GM12878 (cell line): ENCODE measurements at regions not wholly inside any gene's neighbourhood (a gene's known extent, or its start where the extent isn't known, plus 50 kb on each side); places are given as distances from the start of the nearest gene placed in this dataset.

Experiments used
- ATAC-seq: fragments of 200-7000 bp; cut with Tn5 transposase; 3 replicates; pipeline ENCODE4 v1.9.1; 2020; ENCODE audit warnings: mild to moderate bottlenecking, moderate library complexity
- BruUV-seq: library from RNA; stranded (reverse); fragments of 400-500 nt; replicated peaks from 2 replicates; lab custom pipeline; 2021; lab: Mats Ljungman, UMichigan
- CTCF ChIA-PET: fragments of 300-600 bp; sonication (Branson Sonifier 250); formaldehyde crosslinking; extraction: SDS; loops from one replicate; lab custom pipeline; 2021; ENCODE audit warnings: inconsistent platforms; lab: Yijun Ruan, JAX
- POLR2A ChIA-PET: fragments of 350-600 bp; formaldehyde crosslinking; extraction: SDS; loops from one replicate; lab custom pipeline; 2021; ENCODE audit warnings: inconsistent platforms; lab: Charles Lee
- RAD21 ChIA-PET: fragments of 300-600 bp; sonication (Branson Sonifier 250); formaldehyde crosslinking; loops from one replicate; lab custom pipeline; 2023; ENCODE audit warnings: antibody characterized with exemption; ENCODE audit not compliant: unreplicated experiment; lab: Charles Lee
- SMC1A ChIA-PET: fragments of 300-600 bp; sonication (Branson Sonifier 250); formaldehyde crosslinking; loops from one replicate; lab custom pipeline; 2023; ENCODE audit not compliant: unreplicated experiment, uncharacterized antibody; lab: Charles Lee
- DNase-seq: peaks from one replicate; pipeline ENCODE4 v3.0.0-alpha.2; 2011; ENCODE audit warnings: low read depth, low spot score
- FAIRE-seq: peaks from 3 replicates; lab custom pipeline; 2011; peaks lifted over from hg19 to GRCh38; lab: Jason Lieb, UNC
- H2AFZ ChIP-seq: 2 replicates; pipeline ENCODE4 v1.6.0; 2011; ENCODE audit warnings: low read depth, low read length, control low read depth; ENCODE audit not compliant: control insufficient read depth
- H3K27ac ChIP-seq: 2 replicates; pipeline ENCODE4 v1.5.1; 2011; ENCODE audit warnings: control low read depth; ENCODE audit not compliant: control insufficient read depth, insufficient read depth
- H3K27me3 ChIP-seq, 2 experiments: replicated peaks in 1 of 2; 2 replicates each; pipeline versions ENCODE4 v1.6.0 to v1.6.1; 2011; ENCODE audit warnings: low read length in 1 of 2; ENCODE audit not compliant: control insufficient read depth in 2 of 2, insufficient read depth in 2 of 2
- H3K36me3 ChIP-seq, 2 experiments: 2 replicates each; pipeline ENCODE4 v1.5.1; 2011; ENCODE audit warnings: low read length in 1 of 2; ENCODE audit not compliant: control insufficient read depth in 2 of 2, insufficient read depth in 2 of 2
- H3K4me1 ChIP-seq: 2 replicates; pipeline ENCODE4 v1.6.1; 2011; ENCODE audit warnings: mild to moderate bottlenecking, low read length, moderate library complexity, mixed read lengths; ENCODE audit not compliant: control insufficient read depth, insufficient read depth
- H3K4me2 ChIP-seq: 2 replicates; pipeline ENCODE4 v1.6.0; 2011; ENCODE audit warnings: control low read depth; ENCODE audit not compliant: control insufficient read depth, insufficient read depth
- H3K4me3 ChIP-seq: fragments of 200-600 bp; sonication (generic); 2 replicates; pipeline ENCODE4 v1.5.1; 2016
- H3K79me2 ChIP-seq: 2 replicates; pipeline ENCODE4 v1.6.0; 2011; ENCODE audit warnings: low read length; ENCODE audit not compliant: control insufficient read depth, insufficient read depth
- H3K9ac ChIP-seq: 2 replicates; pipeline ENCODE4 v1.8.0; 2011; ENCODE audit warnings: low read length, control low read depth, mixed read lengths; ENCODE audit not compliant: control insufficient read depth, insufficient read depth
- H3K9me3 ChIP-seq: replicated peaks from 3 replicates; pipeline ENCODE4 v1.5.1; 2011; ENCODE audit warnings: mild to moderate bottlenecking, low read length; ENCODE audit not compliant: control insufficient read depth, insufficient read depth
- H4K20me1 ChIP-seq: 2 replicates; pipeline ENCODE4 v1.6.0; 2011; ENCODE audit not compliant: control insufficient read depth, insufficient read depth
- CBFB ChIP-seq: IDR thresholded peaks from 2 replicates; pipeline ENCODE4 v1.6.1; 2016; ENCODE audit warnings: antibody characterized with exemption, low read depth
- CBX5 ChIP-seq: sonication (generic); IDR thresholded peaks from 2 replicates; pipeline ENCODE4 v1.6.1; 2016; ENCODE audit warnings: low read depth, moderate library complexity, mild to moderate bottlenecking, inconsistent platforms
- CEBPB ChIP-seq, 2 experiments: fragments of 150-350 bp in 1 of 2; IDR thresholded peaks; 2 replicates each; pipeline ENCODE4 v1.6.1; 2012 to 2014; ENCODE audit warnings: low read depth in 2 of 2, low read length in 2 of 2, borderline replicate concordance in 1 of 2, inconsistent platforms in 1 of 2
- CREM ChIP-seq: IDR thresholded peaks from 2 replicates; pipeline ENCODE4 v1.6.1; 2014; ENCODE audit warnings: antibody characterized with exemption, low read depth
- EED ChIP-seq: sonication (generic); IDR thresholded peaks from 2 replicates; pipeline ENCODE4 v1.6.1; 2016; ENCODE audit warnings: antibody characterized with exemption, low read depth
- EP300 ChIP-seq, 2 experiments: fragments of 150-350 bp in 1 of 2; IDR thresholded peaks; 2 replicates each; pipeline ENCODE4 v1.6.1; 2011 to 2012; ENCODE audit warnings: low read depth in 2 of 2, low read length in 2 of 2, borderline replicate concordance in 1 of 2, improper control_type of control experiment in 1 of 2, inconsistent platforms in 1 of 2; ENCODE audit not compliant: control insufficient read depth in 1 of 2
- IKZF1 ChIP-seq: fragments of 450-650 bp; conservative IDR thresholded peaks from 2 replicates; pipeline ENCODE4 v1.6.1; 2017; ENCODE audit warnings: antibody characterized with exemption, mild to moderate bottlenecking
- IKZF2 ChIP-seq, 2 experiments: fragments of 450-650 bp; IDR thresholded peaks; 2 replicates each; pipeline ENCODE4 v1.6.1; 2017; ENCODE audit warnings: mild to moderate bottlenecking in 2 of 2, moderate library complexity in 2 of 2
- MTA3 ChIP-seq: IDR thresholded peaks from 2 replicates; pipeline ENCODE4 v1.6.1; 2012; ENCODE audit warnings: low read length, inconsistent platforms, borderline replicate concordance
- NR2C2 ChIP-seq: IDR thresholded peaks from 2 replicates; pipeline ENCODE4 v1.6.1; 2011; ENCODE audit warnings: borderline replicate concordance, low read depth; ENCODE audit not compliant: control insufficient read depth, insufficient read length
- PAX5 ChIP-seq: IDR thresholded peaks from 2 replicates; pipeline ENCODE4 v1.6.1; 2011; ENCODE audit warnings: low read depth, low read length, borderline replicate concordance
- SMARCA5 ChIP-seq: fragments of 450-650 bp; IDR thresholded peaks from 2 replicates; pipeline ENCODE4 v1.6.1; 2017; ENCODE audit warnings: mild to moderate bottlenecking
- STAT1 ChIP-seq: fragments of 450-650 bp; conservative IDR thresholded peaks from 2 replicates; pipeline ENCODE4 v1.6.1; 2014; ENCODE audit warnings: antibody characterized with exemption, mild to moderate bottlenecking
- TCF7 ChIP-seq: IDR thresholded peaks from 2 replicates; pipeline ENCODE4 v1.6.1; 2014; ENCODE audit warnings: antibody characterized with exemption, borderline replicate concordance
- ZBED1 ChIP-seq: IDR thresholded peaks from 2 replicates; pipeline ENCODE4 v1.6.1; 2016; ENCODE audit warnings: borderline replicate concordance
- WGBS: methylation state at CpG from one replicate; pipeline ENCODE4 v1.1.6; 2016; ENCODE audit warnings: low lambda C conversion rate; ENCODE audit not compliant: insufficient replicate concordance, insufficient coverage; ENCODE audit errors: missing lambda C conversion rate; 5-methylcytosine and 5-hydroxymethylcytosine counted together
- in situ Hi-C: fragments of 300-500 bp; cut with MboI; formaldehyde crosslinking; loops from 9 replicates; pipeline ENCODE4 v1.14.3; 2018; ENCODE audit warnings: mixed read lengths
- intact Hi-C: fragments of 100-400 bp; cut with micrococcal nuclease; formaldehyde crosslinking; loops from one replicate; pipeline ENCODE4 v1.14.2; 2022; ENCODE audit not compliant: unreplicated experiment
- TF ChIP-seq, protein P1 (sequence below), 3 experiments: IDR thresholded peaks in 2 of 3; conservative IDR thresholded peaks in 1 of 3; 2 replicates each; pipeline ENCODE4 v1.5.1; 2011; ENCODE audit warnings: low read depth in 3 of 3, low read length in 3 of 3, mild to moderate bottlenecking in 3 of 3, control low read depth in 2 of 3, moderate library complexity in 2 of 3, inconsistent platforms in 1 of 3, mixed read lengths in 1 of 3; ENCODE audit not compliant: control insufficient read depth in 2 of 3, insufficient read depth in 1 of 3; ENCODE audit errors: extremely low read depth in 1 of 3
- TF ChIP-seq, protein P2 (sequence below): fragments of 450-650 bp; IDR thresholded peaks from 2 replicates; pipeline ENCODE4 v1.6.1; 2016; ENCODE audit warnings: mild to moderate bottlenecking

DNA sequence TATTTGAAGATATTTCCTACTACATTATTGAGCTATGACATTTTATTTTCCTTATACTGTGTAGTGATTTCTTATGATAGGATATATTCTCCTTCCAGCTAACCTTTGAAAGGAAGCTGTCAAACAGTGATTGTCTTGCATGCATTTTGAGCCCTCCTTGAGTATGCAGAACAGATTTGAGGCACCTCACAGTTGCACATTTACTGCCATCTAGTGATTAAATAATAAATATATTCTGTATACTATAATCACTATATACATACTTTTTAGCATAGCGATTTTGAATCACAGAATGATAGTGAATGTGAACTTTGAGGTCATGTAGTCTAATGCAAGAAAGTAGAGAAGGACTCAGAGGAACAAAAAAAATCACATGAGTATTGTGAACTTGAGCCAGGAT is 268.4 kb upstream of the CDH19 start (continued):
- TF ChIP-seq, protein P1, sequence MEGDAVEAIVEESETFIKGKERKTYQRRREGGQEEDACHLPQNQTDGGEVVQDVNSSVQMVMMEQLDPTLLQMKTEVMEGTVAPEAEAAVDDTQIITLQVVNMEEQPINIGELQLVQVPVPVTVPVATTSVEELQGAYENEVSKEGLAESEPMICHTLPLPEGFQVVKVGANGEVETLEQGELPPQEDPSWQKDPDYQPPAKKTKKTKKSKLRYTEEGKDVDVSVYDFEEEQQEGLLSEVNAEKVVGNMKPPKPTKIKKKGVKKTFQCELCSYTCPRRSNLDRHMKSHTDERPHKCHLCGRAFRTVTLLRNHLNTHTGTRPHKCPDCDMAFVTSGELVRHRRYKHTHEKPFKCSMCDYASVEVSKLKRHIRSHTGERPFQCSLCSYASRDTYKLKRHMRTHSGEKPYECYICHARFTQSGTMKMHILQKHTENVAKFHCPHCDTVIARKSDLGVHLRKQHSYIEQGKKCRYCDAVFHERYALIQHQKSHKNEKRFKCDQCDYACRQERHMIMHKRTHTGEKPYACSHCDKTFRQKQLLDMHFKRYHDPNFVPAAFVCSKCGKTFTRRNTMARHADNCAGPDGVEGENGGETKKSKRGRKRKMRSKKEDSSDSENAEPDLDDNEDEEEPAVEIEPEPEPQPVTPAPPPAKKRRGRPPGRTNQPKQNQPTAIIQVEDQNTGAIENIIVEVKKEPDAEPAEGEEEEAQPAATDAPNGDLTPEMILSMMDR (IDR thresholded peaks at IDR 0.05 in 2 of 3, conservative IDR thresholded peaks at IDR 0.05 in 1 of 3; ENCODE audit: control insufficient read depth in 2 of 3, extremely low read depth in 1 of 3, insufficient read depth in 1 of 3, low read depth in 3 of 3, low read length in 3 of 3), result peak in 1 of 3 experiments; percentile 16; a peak in 2 of 6 replicates
- TF ChIP-seq STAT1 (no peak), SMARCA5 (no peak), EED (no peak)

DNA sequence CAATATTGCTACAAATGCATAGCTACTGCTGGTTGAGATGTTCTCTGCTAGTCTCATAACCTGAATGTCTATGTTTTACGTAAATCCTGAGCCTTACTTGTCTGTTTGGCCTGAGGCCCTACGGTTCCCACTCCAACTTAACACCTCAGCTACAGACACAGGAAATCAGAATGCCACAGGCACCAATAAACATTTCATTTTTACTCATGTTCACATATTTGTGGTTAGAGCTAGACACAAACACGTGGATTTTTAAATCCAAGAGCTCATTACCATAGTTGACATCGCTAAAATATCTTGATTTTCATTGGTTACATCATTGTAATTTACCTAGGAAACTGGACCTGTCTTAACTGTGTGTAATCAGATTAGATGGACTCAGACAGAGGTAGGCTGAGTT is 263.8 kb upstream of the CDH19 start:
- H3K36me3 ChIP-seq, result no peaks in the 10 kb centered on the region
- in situ Hi-C loops (no loop called here), intact Hi-C loops (no loop called here)
- WGBS, result under 1% methylated on average over 4 of the region's 4 CpGs
- DNase-seq (no peak), ATAC-seq (no peak), FAIRE-seq (no peak)
- ChIA-PET RAD21 (no interaction called here), CTCF (no interaction called here), POLR2A (no interaction called here), SMC1A (no interaction called here)
- H3K9ac ChIP-seq, result no peak overlapping the region
- no peaks in the 10 kb centered on the region for H3K9me3 ChIP-seq
- no TSS peak for BruUV-seq
- TF ChIP-seq CREM (no peak), NR2C2 (no peak), CEBPB (IDR thresholded peaks at IDR 0.05; ENCODE audit: borderline replicate concordance in 1 of 2, low read depth in 2 of 2, low read length in 2 of 2) (no peak), EP300 (IDR thresholded peaks at IDR 0.05; ENCODE audit: borderline replicate concordance in 1 of 2, control insufficient read depth in 1 of 2, low read depth in 2 of 2, low read length in 2 of 2) (no peak), MTA3 (no peak), TCF7 (no peak), CBFB (no peak), CBX5 (no peak), ZBED1 (no peak), PAX5 (no peak), IKZF1 (no peak), IKZF2 (IDR thresholded peaks at IDR 0.05) (no peak)
- TF ChIP-seq, protein P2, sequence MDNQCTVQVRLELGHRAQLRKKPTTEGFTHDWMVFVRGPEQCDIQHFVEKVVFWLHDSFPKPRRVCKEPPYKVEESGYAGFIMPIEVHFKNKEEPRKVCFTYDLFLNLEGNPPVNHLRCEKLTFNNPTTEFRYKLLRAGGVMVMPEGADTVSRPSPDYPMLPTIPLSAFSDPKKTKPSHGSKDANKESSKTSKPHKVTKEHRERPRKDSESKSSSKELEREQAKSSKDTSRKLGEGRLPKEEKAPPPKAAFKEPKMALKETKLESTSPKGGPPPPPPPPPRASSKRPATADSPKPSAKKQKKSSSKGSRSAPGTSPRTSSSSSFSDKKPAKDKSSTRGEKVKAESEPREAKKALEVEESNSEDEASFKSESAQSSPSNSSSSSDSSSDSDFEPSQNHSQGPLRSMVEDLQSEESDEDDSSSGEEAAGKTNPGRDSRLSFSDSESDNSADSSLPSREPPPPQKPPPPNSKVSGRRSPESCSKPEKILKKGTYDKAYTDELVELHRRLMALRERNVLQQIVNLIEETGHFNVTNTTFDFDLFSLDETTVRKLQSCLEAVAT, result no peak
- H3K4me1 ChIP-seq, result no peaks in the 10 kb centered on the region
- no peaks in the 10 kb centered on the region for H3K27me3 ChIP-seq
- no peak overlapping the region for H3K27ac ChIP-seq
- H3K79me2 ChIP-seq, result no peaks in the 10 kb centered on the region
- H3K4me3 ChIP-seq, result no peak overlapping the region
- no peak overlapping the region for H2AFZ ChIP-seq
- H3K4me2 ChIP-seq, result no peak overlapping the region
- no peaks in the 10 kb centered on the region for H4K20me1 ChIP-seq
